Thoracic aorta (tissue), 2 donors: ENCODE measurements at regions not wholly inside any gene's neighbourhood (a gene's known extent, or its start where the extent isn't known, plus 50 kb on each side); places are given as distances from the start of the nearest gene placed in this dataset.

Experiments used
- ATAC-seq: fragments of 150-250 bp; one replicate; pipeline ENCODE4 v1.8.0; 2017; ENCODE audit warnings: low read depth; ENCODE audit not compliant: insufficient number of reproducible peaks, low FRiP score
- DNase-seq: peaks from one replicate; pipeline ENCODE4 v3.0.0-alpha.2; 2020; ENCODE audit warnings: low spot score
- H3K27ac ChIP-seq, 2 donors: fragments of 200-600 bp; sonication (generic); 1 replicate in 1 of 2; 2 replicates in 1 of 2; pipeline ENCODE4 v1.5.1; 2016; ENCODE audit warnings: mild to moderate bottlenecking in 2 of 2, moderate library complexity in 2 of 2
- H3K27me3 ChIP-seq: fragments of 200-600 bp; sonication (generic); replicated peaks from 2 replicates; pipeline ENCODE4 v1.6.0; 2016; ENCODE audit warnings: mild to moderate bottlenecking; ENCODE audit not compliant: insufficient read depth
- H3K36me3 ChIP-seq: fragments of 200-600 bp; sonication (generic); one replicate; pipeline ENCODE4 v1.5.1; 2016
- H3K4me1 ChIP-seq, 2 donors: fragments of 200-600 bp; sonication (generic); 1 replicate in 1 of 2; 2 replicates in 1 of 2; pipeline versions ENCODE4 v1.5.1 to v1.6.0; 2016; ENCODE audit warnings: low read depth in 2 of 2, mild to moderate bottlenecking in 1 of 2; ENCODE audit not compliant: control insufficient read depth in 1 of 2
- H3K4me3 ChIP-seq: fragments of 200-600 bp; sonication (generic); 2 replicates; pipeline ENCODE4 v1.5.1; 2016; ENCODE audit warnings: mild to moderate bottlenecking
- H3K9me3 ChIP-seq: fragments of 200-600 bp; sonication (generic); 2 replicates; pipeline ENCODE4 v1.5.1; 2016
- CTCF ChIP-seq: fragments of 200-600 bp; sonication (generic); IDR thresholded peaks from one replicate; pipeline ENCODE4 v1.5.1; 2019; ENCODE audit warnings: antibody characterized with exemption

GRCh38 chr18:11296946-11297345, 147.6 kb upstream of the PIEZO2 start:
- DNase-seq (no peak), ATAC-seq (no peak)
- H3K27me3 ChIP-seq: no peaks in the 10 kb centered on the region
- no peaks in the 10 kb centered on the region for H3K9me3 ChIP-seq
- H3K4me1 ChIP-seq: no peaks in the 10 kb centered on the region
- no peak for TF ChIP-seq CTCF
- no peak overlapping the region for H3K27ac ChIP-seq
- H3K4me3 ChIP-seq: no peak overlapping the region
- no peaks in the 10 kb centered on the region for H3K36me3 ChIP-seq

DNA sequence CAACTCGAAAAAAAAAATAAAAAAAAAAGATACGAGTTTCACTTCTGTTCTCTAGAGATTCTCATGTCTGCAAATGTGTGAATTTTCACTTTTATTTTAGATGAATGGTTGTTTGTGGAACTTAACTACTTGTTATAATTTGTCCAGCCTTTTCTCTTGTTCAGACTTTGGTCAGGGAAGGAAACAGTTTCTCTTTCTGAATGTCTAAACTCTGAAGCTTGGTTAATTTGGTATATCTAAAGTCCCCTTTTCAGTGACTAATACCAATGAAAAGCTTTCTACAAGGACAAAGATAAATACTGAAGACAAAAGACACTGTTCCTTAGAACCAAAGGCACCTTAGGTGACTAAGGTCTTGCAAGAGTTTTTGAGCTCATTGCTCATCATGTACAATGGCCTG, 144.4 kb upstream of the PIEZO2 start:
- DNase-seq: no peak
- H3K27me3 ChIP-seq: no peaks in the 10 kb centered on the region
- no peaks in the 10 kb centered on the region for H3K36me3 ChIP-seq
- no peak for TF ChIP-seq CTCF
- no peak overlapping the region for H3K27ac ChIP-seq
- no peak for ATAC-seq
- H3K4me3 ChIP-seq: no peak overlapping the region
- no peaks in the 10 kb centered on the region for H3K9me3 ChIP-seq
- no peaks in the 10 kb centered on the region for H3K4me1 ChIP-seq

DNA sequence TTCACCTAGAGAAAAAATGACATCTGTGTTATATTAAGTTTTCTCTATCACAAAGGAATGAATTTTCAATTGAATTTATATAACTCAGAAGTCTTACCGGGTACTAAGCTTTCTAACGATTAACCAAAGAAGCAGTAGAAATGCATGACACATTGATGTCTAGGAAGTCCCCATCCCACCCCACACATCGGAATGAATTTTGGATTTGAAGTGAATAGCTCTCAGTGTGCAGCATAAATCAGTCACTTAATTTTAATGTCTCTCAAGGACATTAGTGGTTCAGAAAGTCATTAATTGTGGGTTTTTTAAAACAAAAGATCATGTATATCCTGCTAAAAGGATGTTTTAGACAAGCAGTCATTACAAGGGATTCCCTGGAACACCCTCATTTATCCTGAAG, 141.4 kb upstream of the PIEZO2 start:
- Histone ChIP-seq H3K4me3 (no peak overlapping the region), H3K9me3 (no peaks in the 10 kb centered on the region), H3K27me3 (no peaks in the 10 kb centered on the region), H3K36me3 (no peaks in the 10 kb centered on the region), H3K4me1 (peaks cover 0 to 1% of the 10 kb centered on the region in 2 donors), H3K27ac (no peak overlapping the region)
- no peak for ATAC-seq
- TF ChIP-seq CTCF: no peak
- no peak for DNase-seq

DNA sequence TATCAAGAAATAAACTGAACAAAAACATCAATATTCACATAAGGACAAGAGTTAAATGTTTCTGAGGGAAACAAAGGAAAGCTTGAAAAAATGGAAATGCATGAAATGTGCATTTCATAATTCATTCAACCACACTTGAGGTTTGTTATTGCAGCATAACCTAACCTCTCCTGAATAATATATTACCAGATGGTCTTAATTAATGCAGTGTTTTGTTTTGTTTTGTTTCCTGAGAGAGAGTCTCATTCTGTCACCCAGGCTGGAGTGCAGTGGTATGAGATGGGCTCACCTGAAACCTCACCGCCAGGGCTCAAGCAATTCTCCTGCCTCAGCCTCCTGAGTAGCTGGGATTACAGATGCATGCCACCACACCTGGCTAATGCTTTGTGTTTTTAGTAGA, 139.9 kb upstream of the PIEZO2 start:
- no peak for TF ChIP-seq CTCF
- H3K4me1 ChIP-seq: peaks cover 6 to 17% of the 10 kb centered on the region in 2 donors
- no peak for ATAC-seq

DNA sequence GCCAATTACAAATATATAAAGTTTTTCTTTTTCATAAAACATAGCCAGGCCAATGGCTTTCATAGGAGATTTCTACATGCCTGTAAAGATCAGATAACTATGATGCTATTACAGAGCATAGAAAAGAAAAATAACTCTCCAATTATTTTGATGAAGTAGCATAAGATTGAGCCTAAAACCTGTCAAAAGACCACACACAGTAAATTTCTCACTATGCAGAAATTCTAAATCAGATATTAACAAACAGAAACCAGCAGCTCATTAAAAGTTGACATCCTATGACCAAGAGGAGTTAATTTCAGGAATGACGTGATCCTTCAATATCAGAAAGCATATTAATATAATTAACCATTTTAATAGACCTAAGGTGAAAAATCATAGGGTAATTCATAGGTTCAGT, 139.0 kb upstream of the PIEZO2 start:
- no peaks in the 10 kb centered on the region for H3K9me3 ChIP-seq
- ATAC-seq: no peak
- TF ChIP-seq CTCF: no peak

More for the DNA sequence above, 139.9 kb upstream of the PIEZO2 start:
- DNase-seq: no peak
- H3K9me3 ChIP-seq: no peaks in the 10 kb centered on the region
- H3K27ac ChIP-seq: no peak overlapping the region
- H3K36me3 ChIP-seq: no peaks in the 10 kb centered on the region
- H3K27me3 ChIP-seq: no peaks in the 10 kb centered on the region
- no peak overlapping the region for H3K4me3 ChIP-seq

More for the DNA sequence above, 139.0 kb upstream of the PIEZO2 start:
- peaks cover 9 to 25% of the 10 kb centered on the region in 2 donors for H3K4me1 ChIP-seq
- H3K4me3 ChIP-seq: no peak overlapping the region
- H3K27me3 ChIP-seq: no peaks in the 10 kb centered on the region
- no peak for DNase-seq
- H3K36me3 ChIP-seq: no peaks in the 10 kb centered on the region
- no peak overlapping the region for H3K27ac ChIP-seq
